ENCODE measurements at regions not wholly inside any gene's neighbourhood (a gene's known extent, or its start where the extent isn't known, plus 50 kb on each side); places are given as distances from the start of the nearest gene placed in this dataset.

- TF ChIP-seq, protein P1, sequence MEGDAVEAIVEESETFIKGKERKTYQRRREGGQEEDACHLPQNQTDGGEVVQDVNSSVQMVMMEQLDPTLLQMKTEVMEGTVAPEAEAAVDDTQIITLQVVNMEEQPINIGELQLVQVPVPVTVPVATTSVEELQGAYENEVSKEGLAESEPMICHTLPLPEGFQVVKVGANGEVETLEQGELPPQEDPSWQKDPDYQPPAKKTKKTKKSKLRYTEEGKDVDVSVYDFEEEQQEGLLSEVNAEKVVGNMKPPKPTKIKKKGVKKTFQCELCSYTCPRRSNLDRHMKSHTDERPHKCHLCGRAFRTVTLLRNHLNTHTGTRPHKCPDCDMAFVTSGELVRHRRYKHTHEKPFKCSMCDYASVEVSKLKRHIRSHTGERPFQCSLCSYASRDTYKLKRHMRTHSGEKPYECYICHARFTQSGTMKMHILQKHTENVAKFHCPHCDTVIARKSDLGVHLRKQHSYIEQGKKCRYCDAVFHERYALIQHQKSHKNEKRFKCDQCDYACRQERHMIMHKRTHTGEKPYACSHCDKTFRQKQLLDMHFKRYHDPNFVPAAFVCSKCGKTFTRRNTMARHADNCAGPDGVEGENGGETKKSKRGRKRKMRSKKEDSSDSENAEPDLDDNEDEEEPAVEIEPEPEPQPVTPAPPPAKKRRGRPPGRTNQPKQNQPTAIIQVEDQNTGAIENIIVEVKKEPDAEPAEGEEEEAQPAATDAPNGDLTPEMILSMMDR (IDR thresholded peaks at IDR 0.05 in 4 of 5, conservative IDR thresholded peaks at IDR 0.05 in 1 of 5), result no peak
- no peak for TF ChIP-seq POLR2A (IDR thresholded peaks at IDR 0.05)
Observed at GRCh38 chr7:138309186-138309585, 150.9 kb upstream of the TRIM24 start.
